ENCODE measurements at regions not wholly inside any gene's neighbourhood (a gene's known extent, or its start where the extent isn't known, plus 50 kb on each side); places are given as distances from the start of the nearest gene placed in this dataset.

DNA sequence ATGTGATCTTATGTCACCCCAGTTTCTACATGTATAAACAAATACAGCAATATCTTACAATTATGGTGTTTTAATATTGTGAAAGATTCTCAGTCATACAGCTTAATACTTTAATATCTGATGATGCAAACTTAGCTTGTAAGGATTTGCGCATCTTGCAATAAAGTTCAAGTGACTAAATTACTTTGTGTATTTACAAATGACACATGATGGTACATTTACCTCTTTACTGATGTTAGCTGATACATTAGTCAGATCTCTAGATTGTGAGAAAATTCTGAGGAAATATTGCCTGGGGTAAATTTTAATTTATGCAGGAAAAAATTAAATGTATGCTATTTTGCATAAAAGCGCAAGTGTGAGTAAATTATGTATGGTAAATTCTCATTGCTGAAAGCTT is 418.8 kb upstream of the MMS22L start:
- DNase-seq (ENCODE audit: low read depth in 1 of 2, low spot score in 1 of 2) = no peak
- Histone ChIP-seq H3K27me3 (ENCODE audit: insufficient read depth, poor library complexity, severe bottlenecking) (no peaks in the 10 kb centered on the region), H3K4me3 (replicated peaks; ENCODE audit: insufficient read depth, low read length) (no peak overlapping the region), H3K27ac (replicated peaks) (no peak overlapping the region)
- TF ChIP-seq, protein P1, sequence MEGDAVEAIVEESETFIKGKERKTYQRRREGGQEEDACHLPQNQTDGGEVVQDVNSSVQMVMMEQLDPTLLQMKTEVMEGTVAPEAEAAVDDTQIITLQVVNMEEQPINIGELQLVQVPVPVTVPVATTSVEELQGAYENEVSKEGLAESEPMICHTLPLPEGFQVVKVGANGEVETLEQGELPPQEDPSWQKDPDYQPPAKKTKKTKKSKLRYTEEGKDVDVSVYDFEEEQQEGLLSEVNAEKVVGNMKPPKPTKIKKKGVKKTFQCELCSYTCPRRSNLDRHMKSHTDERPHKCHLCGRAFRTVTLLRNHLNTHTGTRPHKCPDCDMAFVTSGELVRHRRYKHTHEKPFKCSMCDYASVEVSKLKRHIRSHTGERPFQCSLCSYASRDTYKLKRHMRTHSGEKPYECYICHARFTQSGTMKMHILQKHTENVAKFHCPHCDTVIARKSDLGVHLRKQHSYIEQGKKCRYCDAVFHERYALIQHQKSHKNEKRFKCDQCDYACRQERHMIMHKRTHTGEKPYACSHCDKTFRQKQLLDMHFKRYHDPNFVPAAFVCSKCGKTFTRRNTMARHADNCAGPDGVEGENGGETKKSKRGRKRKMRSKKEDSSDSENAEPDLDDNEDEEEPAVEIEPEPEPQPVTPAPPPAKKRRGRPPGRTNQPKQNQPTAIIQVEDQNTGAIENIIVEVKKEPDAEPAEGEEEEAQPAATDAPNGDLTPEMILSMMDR (IDR thresholded peaks at IDR 0.05; ENCODE audit: insufficient read depth, low read length) = no peak
- TF ChIP-seq POLR2AphosphoS5 (IDR thresholded peaks at IDR 0.05; ENCODE audit: low read depth) (no peak), REST (IDR thresholded peaks at IDR 0.05; ENCODE audit: insufficient replicate concordance, low read depth) (no peak), SPI1 (IDR thresholded peaks at IDR 0.05; ENCODE audit: borderline replicate concordance, low read depth) (no peak), GABPA (IDR thresholded peaks at IDR 0.05; ENCODE audit: low read depth) (no peak)

- TF ChIP-seq, protein P1 (IDR thresholded peaks at IDR 0.05; ENCODE audit: insufficient read depth, low read length) = no peak
- TF ChIP-seq POLR2AphosphoS5 (IDR thresholded peaks at IDR 0.05; ENCODE audit: low read depth) (no peak), REST (IDR thresholded peaks at IDR 0.05; ENCODE audit: insufficient replicate concordance, low read depth) (no peak)
- Histone ChIP-seq H3K27ac (replicated peaks) (no peak overlapping the region), H3K4me3 (replicated peaks; ENCODE audit: insufficient read depth, low read length) (no peak overlapping the region), H3K27me3 (ENCODE audit: insufficient read depth, poor library complexity, severe bottlenecking) (no peaks in the 10 kb centered on the region)
- DNase-seq (ENCODE audit: low read depth in 1 of 2, low spot score in 1 of 2) = no peak
These were observed 419.2 kb upstream of the MMS22L start for GRCh38 chr6:97702248-97702647.

DNA sequence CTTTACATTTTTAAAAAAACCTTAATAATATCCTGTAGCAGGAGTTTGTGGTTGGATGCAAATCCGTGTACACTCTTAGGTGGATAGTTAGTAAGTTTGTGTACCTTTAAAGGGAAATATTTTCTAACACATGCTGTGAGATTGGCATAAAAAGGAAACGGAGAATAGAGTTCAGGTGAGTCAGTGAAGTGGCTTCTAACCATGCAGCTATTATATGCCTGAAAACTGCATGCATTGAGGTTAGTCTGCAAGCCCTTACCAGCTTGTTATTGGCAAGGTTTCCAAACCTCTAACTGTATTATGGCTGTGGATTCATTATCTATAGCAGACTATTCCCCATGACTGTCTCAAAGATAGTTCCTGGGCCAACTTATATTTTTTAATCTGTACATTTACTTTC is 420.6 kb upstream of the MMS22L start:
- no peak overlapping the region for H3K27ac ChIP-seq (replicated peaks)
- no peaks in the 10 kb centered on the region for H3K27me3 ChIP-seq (ENCODE audit: insufficient read depth, poor library complexity, severe bottlenecking)
- TF ChIP-seq POLR2AphosphoS5 (IDR thresholded peaks at IDR 0.05; ENCODE audit: low read depth) (no peak), REST (IDR thresholded peaks at IDR 0.05; ENCODE audit: insufficient replicate concordance, low read depth) (no peak), GABPA (IDR thresholded peaks at IDR 0.05; ENCODE audit: low read depth) (no peak), SPI1 (IDR thresholded peaks at IDR 0.05; ENCODE audit: borderline replicate concordance, low read depth) (no peak)
- TF ChIP-seq, protein P1 (IDR thresholded peaks at IDR 0.05; ENCODE audit: insufficient read depth, low read length) = no peak
- DNase-seq (ENCODE audit: low read depth in 1 of 2, low spot score in 1 of 2) = no peak
- H3K4me3 ChIP-seq (replicated peaks; ENCODE audit: insufficient read depth, low read length) = no peak overlapping the region

Measured in HL-60 (cell line).